Stimulated activated CD4-positive, alpha-beta T cell treated with anti-CD3 and anti-CD28 coated beads, Interleukin-15, amount 100 ng/mL, for 48 hours (primary cell): ENCODE measurements at regions not wholly inside any gene's neighbourhood (a gene's known extent, or its start where the extent isn't known, plus 50 kb on each side); places are given as distances from the start of the nearest gene placed in this dataset.

Experiments
- DNase-seq, 2 donors: peaks; one replicate each; pipeline ENCODE4 v3.0.0-alpha.2; 2020; ENCODE audit warnings: low read depth in 2 of 2

DNA sequence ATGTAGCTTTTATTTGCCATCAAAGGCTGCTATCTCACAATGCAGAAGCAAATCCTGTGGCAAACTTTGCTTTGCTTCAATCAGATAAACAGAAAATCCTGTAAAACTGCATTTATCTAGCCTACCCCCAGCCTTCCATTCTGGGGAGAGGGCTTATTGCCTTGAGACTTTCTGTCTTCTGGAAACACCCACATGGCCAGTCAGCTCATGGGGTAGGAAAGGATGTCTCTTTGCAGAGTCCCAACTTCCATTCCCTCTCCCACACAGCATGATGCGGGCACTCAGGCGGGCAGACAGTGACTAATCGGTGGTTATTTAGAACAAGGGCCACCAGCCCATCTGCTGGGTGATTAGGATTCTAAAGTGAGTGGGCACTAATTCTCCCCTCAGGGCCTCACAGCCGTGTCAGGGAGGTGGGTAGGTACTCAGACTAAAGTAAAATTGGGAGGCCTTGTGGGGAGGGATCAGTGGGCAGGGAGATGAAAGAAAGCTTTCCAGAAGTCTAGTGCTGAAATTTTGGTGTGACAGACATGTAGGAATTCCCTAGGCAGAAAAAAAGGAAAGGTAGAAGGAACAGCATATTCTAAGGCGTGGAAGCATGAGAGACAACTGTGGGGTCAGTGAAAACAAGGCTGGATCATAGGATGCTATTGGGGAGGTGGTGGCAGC, 720.5 kb downstream of the VRK1 start:
- DNase-seq, result no peak

DNA sequence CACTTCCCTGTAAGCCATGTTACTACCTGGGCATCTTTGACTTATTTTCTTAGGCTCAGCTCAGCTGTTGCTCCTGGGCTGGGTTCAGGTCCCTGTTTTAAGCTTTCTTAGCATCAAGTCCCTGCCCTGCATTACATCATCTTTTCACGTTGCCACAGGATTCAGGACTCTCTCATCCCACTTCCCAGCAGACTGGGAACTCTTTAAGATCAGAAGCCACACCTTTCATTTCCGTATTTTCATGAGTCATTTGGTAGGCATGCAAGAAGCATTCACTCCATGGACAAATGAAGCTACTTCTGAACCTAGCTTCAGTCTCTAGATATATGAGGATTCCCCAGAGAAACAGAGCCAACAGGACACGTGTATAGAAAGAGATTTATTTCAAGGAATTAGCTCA, 726.8 kb downstream of the VRK1 start:
- no peak for DNase-seq

DNA sequence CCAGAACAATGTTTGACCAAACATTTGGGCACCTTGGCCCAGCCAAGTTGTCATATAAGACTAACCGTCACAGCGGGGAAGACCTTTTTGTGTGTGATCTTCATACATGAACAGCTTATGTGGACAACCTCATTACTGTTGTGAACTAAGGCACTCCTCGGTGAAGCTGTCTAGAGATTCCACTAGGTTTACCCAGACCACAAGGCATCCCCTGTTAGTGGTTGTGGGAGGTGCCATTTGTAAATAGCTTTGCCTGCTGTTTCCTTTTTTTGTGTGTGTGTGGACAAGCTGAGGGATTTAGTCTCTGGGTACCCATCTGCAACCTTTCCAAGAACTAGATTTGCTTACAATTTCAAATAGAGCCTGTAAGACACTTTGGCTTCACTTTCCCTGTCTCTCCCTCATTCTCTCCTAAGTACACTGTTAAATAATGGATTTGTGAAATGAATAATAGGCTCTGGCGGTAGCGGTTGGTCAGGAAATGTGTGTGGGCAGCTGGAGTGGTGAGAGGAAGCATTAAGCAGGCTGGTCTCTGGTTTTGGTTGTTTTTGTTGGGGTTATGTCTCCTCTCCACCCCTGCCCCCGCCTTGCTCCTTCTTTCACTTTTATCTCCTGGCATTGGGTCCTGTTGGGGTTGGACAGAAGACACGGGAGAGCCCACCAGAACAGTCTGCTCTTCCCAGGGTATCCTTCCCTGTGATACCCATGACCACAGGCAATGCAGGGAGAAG, 727.6 kb downstream of the VRK1 start:
- no peak for DNase-seq

- DNase-seq, result no peak
These were observed 730.8 kb downstream of the VRK1 start for GRCh38 chr14:97527993-97528392.

DNA sequence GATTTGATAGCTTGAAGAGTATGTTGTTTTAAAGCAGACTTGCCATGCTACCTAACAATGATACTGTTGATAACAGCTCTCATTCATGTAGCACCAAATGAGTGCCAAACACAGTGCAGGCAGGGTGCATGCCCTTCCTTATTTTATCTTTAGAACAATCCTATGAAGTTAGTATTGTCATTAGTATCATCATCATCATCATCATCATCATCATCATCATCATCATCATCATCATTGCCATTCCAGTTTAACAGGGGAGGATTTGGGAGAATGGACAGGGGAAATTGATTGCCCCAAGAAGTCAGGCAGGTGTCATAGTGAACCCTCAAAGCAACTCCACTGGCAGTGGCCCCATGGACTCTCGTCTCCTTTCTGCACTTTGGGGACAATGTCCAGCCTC, 734.9 kb downstream of the VRK1 start:
- no peak for DNase-seq

DNA sequence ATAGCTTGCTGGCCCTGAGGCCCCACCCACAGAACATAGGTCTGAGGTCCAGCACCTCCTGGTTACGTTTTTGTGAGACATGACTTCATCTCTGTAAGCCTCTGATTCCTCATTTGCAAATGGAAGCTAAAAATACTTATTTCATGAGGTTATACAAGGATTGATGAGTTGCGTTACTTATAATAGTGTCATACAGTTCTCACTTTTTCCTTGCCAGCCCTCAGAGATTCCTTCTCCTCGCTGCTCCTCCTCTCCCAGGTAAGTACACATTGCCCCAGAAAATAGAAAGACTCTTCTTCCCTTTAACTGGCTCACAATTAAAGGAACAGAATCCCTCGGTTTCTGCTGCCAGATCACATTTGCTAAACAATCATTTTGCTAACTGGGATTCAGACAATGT, 739.2 kb downstream of the VRK1 start:
- DNase-seq, result no peak

- DNase-seq, result no peak
These were observed 741.7 kb downstream of the VRK1 start for GRCh38 chr14:97538749-97539410.

- no peak for DNase-seq
These were observed 742.2 kb downstream of the VRK1 start for GRCh38 chr14:97539411-97539795.

- DNase-seq, result no peak
These were observed 742.7 kb downstream of the VRK1 start for GRCh38 chr14:97539884-97540283.

DNA sequence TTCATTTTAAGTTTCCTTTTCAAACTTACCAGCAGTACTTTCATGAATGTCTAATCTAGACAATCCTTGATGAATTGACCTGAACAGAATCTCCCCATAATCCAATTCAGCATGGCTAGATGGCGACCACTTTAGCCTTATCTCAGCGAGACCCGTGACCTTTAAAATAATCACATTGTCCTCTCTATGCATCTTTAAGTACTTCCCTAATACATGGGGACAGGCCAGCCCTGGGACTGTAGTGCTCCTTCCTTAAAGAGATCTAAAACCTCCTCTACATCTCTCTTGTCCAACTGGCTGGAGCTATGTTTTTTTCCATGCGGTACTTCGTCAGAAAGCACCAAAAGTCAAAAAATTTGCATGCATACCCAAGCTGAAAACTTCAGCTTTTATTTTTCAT, 746.0 kb downstream of the VRK1 start:
- DNase-seq, result no peak

- no peak for DNase-seq
These were observed 746.6 kb downstream of the VRK1 start for GRCh38 chr14:97543816-97544215.

GRCh38 chr14:97544571-97544970, 747.4 kb downstream of the VRK1 start:
- DNase-seq, result no peak

- DNase-seq, result no peak
These were observed 749.5 kb downstream of the VRK1 start for GRCh38 chr14:97546491-97547230.

DNA sequence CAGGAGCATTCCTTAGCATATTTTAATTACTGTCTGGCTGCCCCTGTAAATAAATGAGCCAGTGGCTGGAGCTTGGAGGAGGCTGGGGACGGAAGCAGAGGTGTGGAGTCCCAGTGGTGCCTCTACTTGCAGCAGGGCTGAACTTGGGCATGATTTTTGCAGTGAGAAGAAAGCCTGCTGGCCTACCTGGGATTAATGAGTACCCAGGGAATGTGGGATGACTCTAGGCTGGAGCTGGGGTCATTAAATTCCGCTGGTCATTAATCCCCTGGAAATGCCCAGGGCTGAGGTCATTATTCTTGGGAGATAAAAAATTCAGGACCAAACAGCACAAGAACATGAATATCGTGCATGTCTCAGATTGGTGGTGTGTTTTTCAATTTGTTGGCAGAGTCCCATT, 753.3 kb downstream of the VRK1 start:
- DNase-seq, result no peak

- DNase-seq, result no peak
These were observed 757.4 kb downstream of the VRK1 start for GRCh38 chr14:97554597-97554996.

GRCh38 chr14:97564334-97564733, 767.2 kb downstream of the VRK1 start:
- no peak for DNase-seq

DNA sequence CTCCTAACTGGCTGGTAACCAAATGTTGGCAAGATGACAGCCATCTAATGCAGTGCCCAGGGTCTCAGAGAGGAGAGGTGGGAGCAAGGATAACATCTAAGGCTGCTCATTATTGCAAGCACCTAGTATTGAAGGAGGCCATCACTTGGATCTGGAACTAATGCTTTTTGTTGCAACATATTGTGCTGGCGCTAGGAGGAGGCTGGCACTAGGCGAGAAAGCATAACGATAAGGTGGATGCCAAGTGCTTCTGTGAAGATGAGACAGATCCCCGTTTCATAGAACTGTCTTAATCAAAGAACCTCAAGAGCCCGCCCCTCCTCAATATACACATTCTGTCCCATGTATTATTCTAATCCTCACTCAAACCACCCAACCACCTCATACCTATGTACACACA, 774.0 kb downstream of the VRK1 start:
- no peak for DNase-seq

- DNase-seq, result no peak
These were observed 774.8 kb downstream of the VRK1 start for GRCh38 chr14:97571866-97572555.

GRCh38 chr14:97572583-97573458, 775.6 kb downstream of the VRK1 start:
- DNase-seq, result no peak

GRCh38 chr14:97575677-97576076, 778.5 kb downstream of the VRK1 start:
- DNase-seq, result no peak
